ENCODE measurements at regions not wholly inside any gene's neighbourhood (a gene's known extent, or its start where the extent isn't known, plus 50 kb on each side); places are given as distances from the start of the nearest gene placed in this dataset.
"Not testable (repeated sequence)": the region's sequence is repeated elsewhere in the genome, so short reads cannot be mapped to it uniquely, and the experiment has no call there.

GRCh38 chr1:58057826-58058225 is 488.7 kb downstream of the OMA1 start:
- no peak for DNase-seq

GRCh38 chr1:58051187-58051586 is 495.3 kb downstream of the OMA1 start:
- not testable (repeated sequence) for DNase-seq

- DNase-seq = peak; percentile 23
Observed at GRCh38 chr1:58047265-58047858, 499.2 kb downstream of the OMA1 start.

- no peak for DNase-seq
Observed at GRCh38 chr1:58045094-58045705, 501.3 kb downstream of the OMA1 start.

GRCh38 chr1:58041621-58042020 is 504.9 kb downstream of the OMA1 start:
- no peak for DNase-seq

- no peak for DNase-seq
Observed at GRCh38 chr1:58038574-58038973, 508.0 kb downstream of the OMA1 start.

- no peak for DNase-seq
Observed at GRCh38 chr1:58035523-58035922, 511.0 kb downstream of the OMA1 start.

- DNase-seq = no peak
Observed at GRCh38 chr1:58033311-58033710, 513.2 kb downstream of the OMA1 start.

- no peak for DNase-seq
Observed at GRCh38 chr1:58032611-58033073, 513.9 kb downstream of the OMA1 start.

- DNase-seq = no peak
Observed at GRCh38 chr1:58031416-58031815, 515.1 kb downstream of the OMA1 start.

- DNase-seq = peak; percentile 12
Observed at GRCh38 chr1:58030456-58030855, 516.1 kb downstream of the OMA1 start.

GRCh38 chr1:58017641-58018040 is 528.9 kb downstream of the OMA1 start:
- no peak for DNase-seq

GRCh38 chr1:58013237-58013636 is 533.3 kb downstream of the OMA1 start:
- DNase-seq = no peak

GRCh38 chr1:58011978-58012377 is 534.5 kb downstream of the OMA1 start:
- DNase-seq = no peak

GRCh38 chr1:58006421-58007046 is 540.0 kb downstream of the OMA1 start:
- no peak for DNase-seq

- peak; percentile 37 for DNase-seq
Observed at GRCh38 chr1:58005212-58005611, 541.3 kb downstream of the OMA1 start.

GRCh38 chr1:58003988-58004387 is 542.5 kb downstream of the OMA1 start:
- DNase-seq = no peak

GRCh38 chr1:58003059-58003458 is 543.5 kb downstream of the OMA1 start:
- no peak for DNase-seq

- DNase-seq = no peak
Observed at GRCh38 chr1:58000821-58001220, 545.7 kb downstream of the OMA1 start.

GRCh38 chr1:58000116-58000515 is 546.4 kb downstream of the OMA1 start:
- no peak for DNase-seq

GRCh38 chr1:57996400-57996799 is 550.1 kb downstream of the OMA1 start:
- no peak for DNase-seq

GRCh38 chr1:57991289-57991688 is 555.2 kb downstream of the OMA1 start:
- DNase-seq = no peak

- DNase-seq = no peak
Observed at GRCh38 chr1:57989877-57990276, 556.6 kb downstream of the OMA1 start.

GRCh38 chr1:57987523-57987922 is 559.0 kb downstream of the OMA1 start:
- DNase-seq = no peak

- DNase-seq = no peak
Observed at GRCh38 chr1:57986432-57986831, 560.1 kb downstream of the OMA1 start.
